GM19467 (cell line): ENCODE measurements at regions not wholly inside any gene's neighbourhood (a gene's known extent, or its start where the extent isn't known, plus 50 kb on each side); places are given as distances from the start of the nearest gene placed in this dataset.
"Not testable (repeated sequence)": the region's sequence is repeated elsewhere in the genome, so short reads cannot be mapped to it uniquely, and the experiment has no call there.

Experiments
- ATAC-seq: cut with Tn5 transposase; IDR thresholded peaks from one replicate; pipeline ENCODE4 v1.9.1; 2021; ENCODE audit warnings: mild to moderate bottlenecking, moderate library complexity; ENCODE audit not compliant: unreplicated experiment

GRCh38 chr16:63684149-63685101 is 1437.4 kb downstream of the CDH11 start:
- ATAC-seq = no peak

DNA sequence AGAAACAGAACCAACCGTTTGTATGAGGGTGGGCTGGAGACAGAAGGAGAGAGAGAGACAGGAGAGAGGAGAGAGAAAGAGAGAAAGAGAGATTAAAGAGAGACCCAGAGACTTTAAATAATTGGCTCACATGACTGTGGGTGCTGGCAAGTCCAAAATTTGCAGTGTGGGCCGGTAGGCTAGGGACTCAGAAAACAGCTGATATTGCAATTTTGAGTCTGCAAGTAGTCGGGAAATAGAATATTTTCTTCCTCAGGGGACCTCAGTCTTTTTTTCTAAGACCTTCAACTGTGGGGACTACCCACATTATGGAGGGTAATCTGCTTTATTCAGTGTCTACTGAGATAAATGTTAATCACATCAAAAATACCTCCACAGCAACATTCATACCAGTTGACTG is 1439.0 kb downstream of the CDH11 start:
- no peak for ATAC-seq

- ATAC-seq = no peak
Observed at GRCh38 chr16:63672493-63672892, 1449.4 kb downstream of the CDH11 start.

GRCh38 chr16:63663155-63663554 is 1458.7 kb downstream of the CDH11 start:
- ATAC-seq = no peak

GRCh38 chr16:63655846-63656245 is 1466.0 kb downstream of the CDH11 start:
- ATAC-seq = no peak

DNA sequence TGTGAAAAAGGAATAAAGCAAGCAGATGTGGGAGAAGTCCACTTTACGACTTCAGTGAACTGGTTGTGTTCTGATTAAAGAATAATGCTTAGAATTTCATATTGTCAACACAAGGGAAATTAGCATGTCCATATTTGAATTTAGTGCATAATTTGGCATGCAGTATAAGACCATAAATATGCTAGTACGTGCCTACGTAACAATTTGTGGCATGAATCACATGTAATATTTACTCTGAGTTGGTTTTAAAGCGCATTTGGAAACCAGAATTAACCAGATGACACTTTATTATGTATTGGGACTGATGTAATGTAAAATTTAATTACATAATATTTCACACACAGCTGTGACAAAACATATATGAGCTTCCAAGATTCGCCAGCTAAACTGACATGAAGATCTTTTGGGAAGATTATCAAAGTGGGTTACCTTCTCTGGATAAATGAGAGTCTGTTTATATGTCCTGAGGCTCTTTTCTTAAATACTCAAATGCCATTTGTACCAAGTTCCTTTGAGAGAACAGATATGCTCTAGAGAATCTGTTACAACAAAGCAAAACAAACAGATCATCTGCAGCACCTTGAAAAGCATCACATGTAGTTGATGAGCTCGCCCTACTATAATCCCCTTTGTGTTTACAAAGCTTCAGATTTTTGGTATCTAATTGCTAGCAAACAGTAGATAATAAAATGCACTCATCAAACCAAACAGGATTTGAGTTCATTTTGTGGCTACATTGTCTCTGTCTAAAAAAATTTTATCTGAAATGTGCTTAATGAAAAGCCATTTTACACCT is 1468.6 kb downstream of the CDH11 start:
- ATAC-seq = no peak

DNA sequence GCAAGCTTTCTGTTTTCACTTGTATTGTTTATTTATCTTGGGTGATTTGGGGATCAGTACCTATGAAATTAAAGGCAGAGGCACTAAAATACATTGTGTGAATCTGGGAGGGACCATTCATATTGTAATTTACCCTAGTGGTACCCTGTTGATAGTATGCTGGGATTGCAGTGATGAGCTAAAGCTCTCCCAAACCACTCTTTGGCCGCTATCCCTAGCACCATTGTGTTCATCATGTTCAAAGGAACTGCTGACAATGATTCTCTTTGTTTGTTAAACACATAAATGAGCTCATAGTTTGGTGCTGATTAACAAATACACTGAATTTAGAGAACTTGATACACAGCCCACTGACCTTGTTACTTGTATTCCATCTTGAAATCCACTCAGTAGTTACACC is 1469.8 kb downstream of the CDH11 start:
- no peak for ATAC-seq

- no peak for ATAC-seq
Observed at GRCh38 chr16:63650550-63650949, 1471.3 kb downstream of the CDH11 start.

DNA sequence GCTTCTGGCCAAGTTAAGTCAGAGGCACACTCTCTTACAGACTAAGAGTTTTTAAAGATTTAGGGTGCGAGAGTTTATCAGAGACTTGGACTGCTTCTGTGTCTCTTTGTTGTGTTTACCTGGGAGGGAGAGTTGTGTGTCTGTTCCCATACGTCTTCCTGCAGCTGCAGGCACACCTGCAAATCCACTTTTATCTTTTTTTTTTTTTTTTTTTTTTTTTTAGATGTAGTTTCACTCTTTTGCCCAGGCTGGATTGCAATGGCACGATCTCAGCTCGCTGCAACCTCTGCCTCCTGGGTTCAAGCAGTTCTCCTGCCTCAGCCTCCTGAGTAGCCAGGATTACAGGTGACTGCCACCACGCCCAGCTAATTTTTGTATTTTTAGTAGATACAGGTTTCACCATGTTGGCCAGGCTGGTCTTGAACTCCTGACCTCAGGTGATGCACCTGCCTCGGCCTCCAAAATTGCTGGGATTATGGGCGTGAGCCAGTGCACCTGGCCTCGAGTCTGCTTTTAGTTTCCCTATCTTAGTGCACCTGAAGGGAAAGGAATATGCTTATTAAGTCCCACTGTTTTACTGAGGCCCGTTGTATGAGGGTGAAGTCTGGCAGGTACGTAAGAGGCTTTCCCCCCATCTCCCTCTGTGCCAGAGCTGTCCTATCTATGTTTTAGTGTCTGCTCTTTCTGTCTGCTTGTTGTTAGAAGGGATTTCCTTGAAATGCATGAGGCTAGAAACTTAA is 1488.0 kb downstream of the CDH11 start:
- not testable (repeated sequence) for ATAC-seq

- no peak for ATAC-seq
Observed at GRCh38 chr16:63629272-63629671, 1492.6 kb downstream of the CDH11 start.

DNA sequence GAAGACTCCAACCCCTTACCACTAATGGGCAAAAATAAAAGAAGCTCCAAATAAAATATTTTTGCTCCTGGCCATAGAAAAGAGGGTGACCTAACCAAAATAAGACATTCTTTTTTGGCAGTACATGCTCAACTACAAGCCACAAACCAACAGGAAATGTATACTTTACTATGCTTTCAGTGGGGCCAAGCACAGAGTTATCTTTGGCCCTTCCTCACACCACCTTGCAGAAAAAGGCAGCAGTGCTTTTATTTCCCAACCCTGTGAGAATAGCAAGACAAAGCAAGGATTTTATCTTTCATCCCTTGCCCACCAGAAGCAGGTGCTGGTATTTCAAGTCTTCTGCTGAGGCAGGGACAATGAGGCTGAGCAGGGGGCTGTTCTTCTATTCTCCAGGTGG is 1493.1 kb downstream of the CDH11 start:
- no peak for ATAC-seq

DNA sequence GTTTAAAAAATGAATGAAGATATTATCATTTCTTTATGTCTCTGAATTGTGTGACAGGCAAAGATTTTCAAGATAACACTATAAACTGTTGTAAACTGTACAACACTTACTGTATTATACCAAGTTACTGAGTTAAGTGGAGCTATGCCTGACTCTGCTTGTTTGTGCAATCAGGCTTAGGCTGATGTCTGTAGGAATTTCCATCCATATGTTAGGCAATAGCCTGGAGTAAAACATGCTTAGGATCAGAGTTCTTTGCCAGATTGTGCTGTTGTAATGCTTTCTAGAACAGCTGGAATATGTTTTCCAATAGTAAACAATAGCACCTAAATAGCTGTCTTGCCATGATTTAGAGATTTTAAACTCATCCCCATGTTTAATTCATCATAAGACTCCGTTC is 1496.7 kb downstream of the CDH11 start:
- ATAC-seq = no peak

DNA sequence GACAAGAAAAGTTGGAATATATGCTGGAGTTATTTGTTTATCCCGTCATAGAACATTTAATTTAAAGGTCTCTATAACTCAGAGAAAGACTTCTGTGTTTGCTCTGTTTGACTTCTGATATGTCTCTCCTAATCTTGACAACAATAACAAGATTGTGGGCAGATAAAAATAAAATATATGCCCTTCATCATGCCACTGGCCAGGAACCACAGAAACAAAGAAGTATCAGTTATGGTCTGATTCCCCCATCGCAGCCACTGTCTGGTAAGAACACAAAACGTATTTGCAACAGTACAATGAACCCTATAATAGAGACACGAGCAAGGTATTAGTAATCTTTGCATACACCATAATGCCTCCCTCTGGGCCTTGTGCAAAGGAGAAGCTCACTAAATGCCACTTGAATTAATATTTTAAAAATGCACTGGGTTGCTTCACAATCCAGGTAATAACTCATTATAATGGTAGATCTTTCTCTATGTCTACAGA is 1498.3 kb downstream of the CDH11 start:
- no peak for ATAC-seq

GRCh38 chr16:63618896-63619485 is 1502.9 kb downstream of the CDH11 start:
- no peak for ATAC-seq

DNA sequence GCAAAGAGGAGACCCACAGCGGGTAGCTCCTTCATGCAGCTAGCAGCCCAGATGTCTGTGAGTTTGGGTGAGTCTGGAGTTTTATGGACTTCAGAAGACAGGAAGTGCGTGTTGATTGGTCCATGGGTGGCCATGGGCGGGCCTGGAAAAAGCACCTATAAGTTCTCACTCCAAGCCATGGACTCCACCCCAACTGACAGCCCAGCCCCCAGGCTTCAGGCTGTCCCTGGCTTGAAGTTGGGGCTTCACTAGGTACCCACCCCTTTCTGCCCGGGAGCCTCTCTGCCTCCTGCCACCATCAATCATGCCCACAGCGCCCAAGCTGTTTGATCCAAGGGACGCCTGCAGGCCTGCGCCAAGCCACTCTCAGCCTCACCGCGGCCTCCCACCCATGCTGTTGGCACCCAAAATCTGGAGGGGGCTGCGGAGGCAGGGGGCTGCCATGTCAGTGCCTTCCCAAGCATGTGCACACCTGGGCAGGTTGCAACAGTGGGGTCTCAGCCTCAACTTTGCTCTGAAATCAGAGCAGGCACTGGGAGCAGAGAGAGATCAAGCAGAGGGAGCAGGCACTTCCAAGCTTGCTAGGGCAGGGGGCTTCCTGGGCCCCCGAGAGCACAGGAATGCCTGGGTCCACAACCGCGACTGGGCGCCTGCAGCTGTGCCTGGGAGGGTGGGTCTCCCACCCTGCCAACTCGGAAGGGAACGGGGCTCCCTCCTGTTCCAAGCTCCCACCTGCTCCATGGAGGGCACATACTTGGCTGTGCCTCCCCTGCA is 1503.7 kb downstream of the CDH11 start:
- ATAC-seq = no peak

DNA sequence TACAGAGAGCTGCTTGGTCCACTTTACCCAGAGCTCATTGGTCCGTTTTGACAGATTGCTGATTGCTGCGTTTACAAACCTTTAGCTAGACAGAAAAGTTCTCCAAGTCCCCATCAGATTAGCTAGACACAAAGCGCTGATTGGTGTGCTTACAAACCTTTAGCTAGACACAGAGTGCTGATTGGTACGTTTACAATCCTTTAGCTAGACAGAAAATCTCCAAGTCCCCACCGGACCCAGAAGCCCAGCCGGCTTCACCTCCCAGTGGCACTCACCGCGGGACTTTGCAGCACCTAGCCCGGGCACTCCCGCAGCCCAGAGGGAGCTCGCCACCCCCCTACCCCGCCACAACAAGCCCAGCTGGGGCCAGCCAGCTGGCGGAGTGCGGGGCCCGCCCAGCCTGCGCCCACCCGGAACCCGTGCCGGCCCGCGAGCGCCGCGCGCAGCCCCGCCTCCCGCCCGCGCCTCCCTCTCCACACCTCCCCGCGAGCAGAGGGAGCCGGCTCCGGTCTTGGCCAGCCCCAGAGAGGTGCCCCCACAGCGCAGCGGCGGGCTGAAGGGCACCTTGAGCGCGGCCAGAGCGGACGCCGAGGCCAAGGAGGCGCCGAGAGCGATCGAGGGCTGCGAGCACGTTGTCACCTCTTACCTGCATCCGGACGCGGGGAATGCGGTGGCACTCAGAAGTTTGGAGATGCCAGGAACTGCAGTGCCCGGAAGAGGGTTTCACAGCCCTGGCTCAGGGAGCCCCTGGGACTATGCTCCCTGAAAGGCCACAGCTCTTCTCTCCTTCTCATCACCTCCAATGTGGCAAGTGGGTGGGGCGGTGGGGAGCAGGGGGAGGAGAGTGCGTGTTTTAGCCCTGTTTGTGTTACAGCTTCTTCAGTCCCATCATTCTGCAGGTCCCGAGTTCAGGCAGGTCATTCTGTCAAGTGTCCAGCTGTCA is 1504.5 kb downstream of the CDH11 start:
- ATAC-seq = no peak

GRCh38 chr16:63614429-63614828 is 1507.4 kb downstream of the CDH11 start:
- ATAC-seq = no peak

DNA sequence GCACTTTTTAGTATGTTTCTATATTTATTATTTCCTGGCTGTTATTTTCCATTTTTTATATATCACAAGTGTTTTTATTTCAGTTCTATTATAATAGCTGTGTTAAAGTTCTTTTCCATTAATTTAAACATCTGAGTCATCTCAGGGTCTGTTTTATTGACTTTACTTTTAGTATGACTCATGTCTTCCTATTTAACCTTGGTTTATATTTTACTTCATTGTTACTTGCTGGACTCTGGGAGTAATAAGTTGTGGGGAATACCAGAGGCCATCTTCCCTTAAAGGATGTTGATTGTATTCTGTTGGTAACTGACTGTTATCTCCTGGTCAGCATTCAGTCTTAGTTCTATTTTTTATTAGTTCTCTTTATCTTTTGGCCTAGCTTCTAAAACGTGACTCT is 1508.2 kb downstream of the CDH11 start:
- ATAC-seq = no peak
